Naive thymus-derived CD4-positive, alpha-beta T cell (primary cell): ENCODE measurements at regions not wholly inside any gene's neighbourhood (a gene's known extent, or its start where the extent isn't known, plus 50 kb on each side); places are given as distances from the start of the nearest gene placed in this dataset.
"Not testable (repeated sequence)": the region's sequence is repeated elsewhere in the genome, so short reads cannot be mapped to it uniquely, and the experiment has no call there.

ENCODE experiments used
- ATAC-seq: fragments of 150-1000 bp; cut with Tn5 transposase; 2 replicates; pipeline ENCODE4 v1.10.0; 2021; ENCODE audit warnings: mild to moderate bottlenecking, moderate library complexity
- CTCF ChIA-PET: fragments of 350-600 bp; sonication (Branson Sonifier 250); formaldehyde crosslinking; loops from one replicate; lab custom pipeline; 2021; ENCODE audit warnings: antibody characterized with exemption; lab: Charles Lee
- POLR2A ChIA-PET: fragments of 350-600 bp; sonication (Branson Sonifier 250); formaldehyde crosslinking; loops from one replicate; lab custom pipeline; 2021; ENCODE audit warnings: antibody characterized with exemption, inconsistent platforms; lab: Charles Lee
- DNase-seq, 9 donors: peaks; one replicate each; pipeline versions ENCODE4 v3.0.0 to v3.0.0-alpha.2; 2020 to 2022; ENCODE audit warnings: mixed read lengths in 1 of 9
- H3K27ac ChIP-seq: one replicate; pipeline ENCODE4 v1.7.0; 2013; ENCODE audit warnings: mild to moderate bottlenecking, low read depth, low read length, moderate library complexity
- H3K27me3 ChIP-seq, 2 donors: one replicate each; pipeline ENCODE4 v1.7.0; 2013; ENCODE audit warnings: low read length in 2 of 2, mild to moderate bottlenecking in 2 of 2, moderate library complexity in 2 of 2; ENCODE audit not compliant: control insufficient read depth in 2 of 2, insufficient read depth in 2 of 2
- H3K36me3 ChIP-seq, 3 experiments: 1 replicate in 2 of 3; 2 replicates in 1 of 3; pipeline ENCODE4 v1.7.0; 2013; ENCODE audit warnings: low read length in 3 of 3, mild to moderate bottlenecking in 3 of 3, moderate library complexity in 1 of 3; ENCODE audit not compliant: insufficient read depth in 3 of 3, control insufficient read depth in 2 of 3
- H3K4me1 ChIP-seq, 2 donors: one replicate each; pipeline ENCODE4 v1.7.0; 2013; ENCODE audit warnings: low read length in 2 of 2, mild to moderate bottlenecking in 2 of 2, moderate library complexity in 1 of 2; ENCODE audit not compliant: control insufficient read depth in 2 of 2, insufficient read depth in 2 of 2
- H3K4me3 ChIP-seq: 2 replicates; pipeline ENCODE4 v1.7.0; 2013; ENCODE audit warnings: mild to moderate bottlenecking, low read length
- H3K9me3 ChIP-seq, 3 experiments: 1 replicate in 2 of 3; 2 replicates in 1 of 3; pipeline ENCODE4 v1.7.0; 2013; ENCODE audit warnings: low read length in 3 of 3; ENCODE audit not compliant: control insufficient read depth in 2 of 3
- H3K27ac Mint-ChIP-seq, 9 donors: one replicate each; pipeline ENCODE4 v1.8.0; 2020 to 2022; ENCODE audit warnings: mixed read lengths in 9 of 9, mild to moderate bottlenecking in 8 of 9, moderate library complexity in 5 of 9, inconsistent platforms in 2 of 9
- H3K27me3 Mint-ChIP-seq, 5 donors: one replicate each; pipeline ENCODE4 v1.8.0; 2021 to 2022; ENCODE audit warnings: mixed read lengths in 5 of 5, mild to moderate bottlenecking in 1 of 5
- H3K36me3 Mint-ChIP-seq, 5 donors: one replicate each; pipeline ENCODE4 v1.8.0; 2020 to 2022; ENCODE audit warnings: mixed read lengths in 5 of 5, mild to moderate bottlenecking in 3 of 5, inconsistent platforms in 1 of 5
- H3K4me1 Mint-ChIP-seq, 7 donors: one replicate each; pipeline ENCODE4 v1.8.0; 2020 to 2022; ENCODE audit warnings: mixed read lengths in 7 of 7, mild to moderate bottlenecking in 3 of 7, inconsistent platforms in 1 of 7
- H3K4me3 Mint-ChIP-seq, 10 donors: one replicate each; pipeline ENCODE4 v1.8.0; 2020 to 2022; ENCODE audit warnings: mild to moderate bottlenecking in 10 of 10, mixed read lengths in 10 of 10, moderate library complexity in 6 of 10, inconsistent platforms in 2 of 10
- H3K9me3 Mint-ChIP-seq, 11 donors: one replicate each; pipeline ENCODE4 v1.8.0; 2020 to 2022; ENCODE audit warnings: mixed read lengths in 11 of 11, mild to moderate bottlenecking in 4 of 11, inconsistent platforms in 1 of 11, moderate library complexity in 1 of 11
- intact Hi-C, 2 donors: fragments of 100-400 bp; cut with micrococcal nuclease; formaldehyde crosslinking; loops; one replicate each; pipeline ENCODE4 v1.15.1; 2023

DNA sequence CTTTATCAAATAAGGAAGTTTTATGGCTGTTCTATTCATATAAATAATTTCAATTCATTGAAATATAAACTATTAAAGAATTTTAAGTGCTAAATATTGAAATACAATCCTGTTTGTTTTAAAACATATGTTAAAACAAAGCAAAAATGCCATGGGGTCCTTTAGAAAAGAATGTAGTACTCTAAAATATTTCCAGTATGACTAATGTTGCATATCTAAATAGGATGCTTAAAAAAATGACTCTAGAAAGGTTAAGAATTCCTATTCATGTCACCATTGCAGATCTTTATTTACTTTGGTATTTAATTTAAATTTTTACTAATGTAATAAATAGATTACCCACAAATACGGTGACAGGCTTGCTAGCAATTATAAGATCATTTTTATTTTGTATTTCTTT, 132.3 kb downstream of the ZNF608 start:
- Histone ChIP-seq H3K36me3 (no peaks in the 10 kb centered on the region), H3K9me3 (no peaks in the 10 kb centered on the region), H3K27me3 (no peaks in the 10 kb centered on the region), H3K27ac (no peak overlapping the region), H3K4me3 (no peak overlapping the region), H3K4me1 (no peaks in the 10 kb centered on the region)
- H3K9me3 Mint-ChIP-seq = peaks cover 0 to 4% (median 3%) of the 10 kb centered on the region in 11 donors
- intact Hi-C loops = no loop called here
- ATAC-seq (no peak), DNase-seq (no peak)
- ChIA-PET POLR2A (no interaction called here), CTCF (no interaction called here)
- H3K4me3 Mint-ChIP-seq = no peak overlapping the region
- H3K4me1 Mint-ChIP-seq = no peaks in the 10 kb centered on the region
- peaks cover 0 to 21% (median 0%) of the 10 kb centered on the region in 5 donors for H3K27me3 Mint-ChIP-seq
- H3K27ac Mint-ChIP-seq = no peak overlapping the region
- H3K36me3 Mint-ChIP-seq = no peaks in the 10 kb centered on the region

DNA sequence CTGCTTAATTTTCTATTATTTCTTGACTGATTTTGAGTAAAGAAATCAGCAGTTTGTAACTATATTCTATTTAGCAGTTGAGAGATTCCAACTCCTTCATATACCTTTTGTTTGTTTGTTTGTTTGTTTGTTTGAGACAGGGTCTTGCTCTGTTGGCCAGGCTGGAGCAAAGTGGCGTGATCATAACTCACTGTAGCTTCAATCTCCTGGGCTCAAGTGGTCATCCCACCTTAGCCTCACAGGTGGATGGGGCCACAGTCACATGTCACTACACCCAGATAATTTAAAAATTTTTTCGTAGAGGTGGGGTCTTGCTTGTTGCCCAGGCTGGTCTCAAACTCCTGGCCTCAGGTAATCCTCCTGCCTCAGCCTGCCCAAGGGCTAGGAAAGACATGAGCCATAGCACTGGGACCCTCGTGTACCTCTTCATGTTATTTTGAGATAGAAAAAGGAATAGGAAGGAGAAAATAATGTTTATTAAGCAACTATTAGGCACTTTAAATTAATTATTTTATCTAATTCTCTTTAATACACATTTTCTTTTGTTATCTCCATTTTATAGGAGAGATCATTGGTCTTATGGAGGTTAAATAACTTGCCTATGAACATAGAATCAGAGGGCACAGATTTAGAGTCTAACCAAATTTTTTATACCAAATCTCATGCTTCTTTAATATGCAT, 133.0 kb downstream of the ZNF608 start:
- no peaks in the 10 kb centered on the region for H3K4me1 Mint-ChIP-seq
- H3K4me3 ChIP-seq = no peak overlapping the region
- no peak overlapping the region for H3K27ac ChIP-seq
- H3K9me3 ChIP-seq = no peaks in the 10 kb centered on the region
- H3K4me1 ChIP-seq = no peaks in the 10 kb centered on the region
- intact Hi-C loops = no loop called here
- ChIA-PET CTCF (no interaction called here), POLR2A (no interaction called here)
- DNase-seq (no peak), ATAC-seq (no peak)
- no peaks in the 10 kb centered on the region for H3K27me3 ChIP-seq
- no peaks in the 10 kb centered on the region for H3K36me3 Mint-ChIP-seq
- H3K9me3 Mint-ChIP-seq = peaks cover 0 to 5% (median 3%) of the 10 kb centered on the region in 11 donors
- peaks cover 0 to 20% (median 3%) of the 10 kb centered on the region in 5 donors for H3K27me3 Mint-ChIP-seq
- H3K4me3 Mint-ChIP-seq = no peak overlapping the region
- H3K27ac Mint-ChIP-seq = no peak overlapping the region
- no peaks in the 10 kb centered on the region for H3K36me3 ChIP-seq

DNA sequence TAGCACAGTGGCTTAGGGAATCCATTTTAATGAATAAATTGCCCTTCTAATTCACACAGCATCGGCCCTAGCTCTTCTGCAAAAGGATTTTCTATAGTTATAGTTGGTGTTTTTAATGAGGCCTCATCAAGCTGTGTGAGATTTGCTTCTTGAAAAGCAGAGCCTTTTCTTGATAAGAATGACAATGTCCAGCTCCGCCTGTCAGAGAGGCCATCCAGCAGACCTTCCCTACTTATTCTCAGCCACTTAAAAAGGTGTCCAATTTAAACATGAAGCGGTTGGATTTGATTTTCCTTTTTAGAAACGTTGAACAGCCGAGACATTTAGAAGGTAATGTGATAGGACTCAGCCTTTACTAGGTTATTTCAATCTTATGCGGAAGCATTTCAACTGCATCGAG, 134.4 kb downstream of the ZNF608 start:
- Mint-ChIP-seq H3K27ac (no peak overlapping the region), H3K27me3 (peaks cover 0 to 24% (median 6%) of the 10 kb centered on the region in 5 donors), H3K36me3 (no peaks in the 10 kb centered on the region), H3K9me3 (peaks cover 0 to 9% (median 5%) of the 10 kb centered on the region in 11 donors), H3K4me3 (no peak overlapping the region), H3K4me1 (no peaks in the 10 kb centered on the region)
- Histone ChIP-seq H3K27ac (no peak overlapping the region), H3K27me3 (no peaks in the 10 kb centered on the region), H3K36me3 (no peaks in the 10 kb centered on the region), H3K9me3 (no peaks in the 10 kb centered on the region), H3K4me3 (no peak overlapping the region), H3K4me1 (no peaks in the 10 kb centered on the region)
- ChIA-PET POLR2A (no interaction called here), CTCF (no interaction called here)
- intact Hi-C loops = no loop called here
- DNase-seq (no peak), ATAC-seq (no peak)

DNA sequence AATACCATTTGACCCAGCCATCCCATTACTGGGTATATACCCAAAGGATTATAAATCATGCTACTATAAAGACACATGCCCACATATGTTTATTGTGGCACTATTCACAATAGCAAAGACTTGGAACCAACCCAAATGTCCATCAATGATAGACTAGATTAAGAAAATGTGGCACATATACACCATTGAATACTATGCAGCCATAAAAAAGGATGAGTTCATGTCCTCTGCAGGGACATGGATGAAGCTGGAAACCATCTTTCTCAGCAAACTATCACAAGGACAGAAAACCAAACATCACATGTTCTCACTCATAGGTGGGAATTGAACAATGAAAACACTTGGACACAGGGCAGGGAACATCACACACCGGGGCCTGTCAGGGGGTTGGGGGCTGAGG, 135.2 kb downstream of the ZNF608 start:
- H3K36me3 ChIP-seq, CTCF ChIA-PET, ATAC-seq, intact Hi-C loops, H3K9me3 ChIP-seq, H3K4me3 ChIP-seq, H3K27ac Mint-ChIP-seq, H3K9me3 Mint-ChIP-seq, POLR2A ChIA-PET, H3K4me1 ChIP-seq, H3K36me3 Mint-ChIP-seq, H3K4me1 Mint-ChIP-seq, H3K27me3 ChIP-seq, DNase-seq, H3K27ac ChIP-seq, H3K4me3 Mint-ChIP-seq: not testable (repeated sequence)
- peaks cover 0 to 19% (median 6%) of the 10 kb centered on the region in 5 donors for H3K27me3 Mint-ChIP-seq

DNA sequence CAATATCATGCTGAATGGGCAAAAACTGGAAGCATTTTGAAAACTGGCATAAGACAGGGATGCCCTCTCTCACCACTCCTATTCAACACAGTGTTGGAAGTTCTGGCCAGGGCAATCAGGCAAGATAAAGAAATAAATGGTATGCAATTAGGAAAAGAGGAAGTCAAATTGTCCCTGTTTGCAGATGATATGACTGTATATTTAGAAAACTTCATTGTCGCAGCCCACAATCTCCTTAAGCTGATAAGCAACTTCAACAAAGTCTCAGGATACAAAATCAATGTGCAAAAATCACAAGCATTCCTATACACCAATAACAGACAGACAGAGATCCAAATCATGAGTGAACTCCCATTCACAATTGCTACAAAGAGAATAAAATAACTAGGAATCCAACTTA, 136.8 kb downstream of the ZNF608 start:
- H3K9me3 ChIP-seq, H3K4me3 Mint-ChIP-seq, H3K27ac ChIP-seq, H3K36me3 ChIP-seq, H3K27ac Mint-ChIP-seq, POLR2A ChIA-PET, H3K4me1 ChIP-seq, DNase-seq, intact Hi-C loops, H3K4me3 ChIP-seq, ATAC-seq, H3K4me1 Mint-ChIP-seq, H3K36me3 Mint-ChIP-seq, H3K27me3 ChIP-seq, H3K9me3 Mint-ChIP-seq, CTCF ChIA-PET: not testable (repeated sequence)
- peaks cover 0 to 19% (median 6%) of the 10 kb centered on the region in 5 donors for H3K27me3 Mint-ChIP-seq

DNA sequence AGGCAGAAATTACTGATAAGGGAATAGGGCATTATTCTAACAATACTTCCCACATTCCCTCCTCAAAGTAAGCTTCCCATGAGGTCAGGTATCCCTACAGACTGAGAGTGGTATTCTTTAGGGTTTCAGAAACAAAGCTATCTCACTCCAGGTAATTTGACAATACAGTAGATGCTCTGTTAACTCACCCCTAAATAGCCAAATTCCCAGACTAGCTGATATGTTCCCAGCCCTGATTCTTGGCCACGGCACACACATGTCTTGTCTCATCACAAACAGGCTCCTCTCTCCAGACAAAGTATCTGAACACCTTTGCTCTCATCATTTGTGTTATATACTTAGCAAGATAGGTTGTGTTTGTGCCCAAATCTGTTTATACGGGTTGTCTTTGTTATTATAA, 139.9 kb downstream of the ZNF608 start:
- no peaks in the 10 kb centered on the region for H3K27me3 ChIP-seq
- Mint-ChIP-seq H3K4me3 (no peak overlapping the region), H3K4me1 (no peaks in the 10 kb centered on the region), H3K9me3 (peaks cover 0 to 9% (median 4%) of the 10 kb centered on the region in 11 donors), H3K27me3 (peaks cover 0 to 19% (median 11%) of the 10 kb centered on the region in 5 donors), H3K36me3 (no peaks in the 10 kb centered on the region), H3K27ac (no peak overlapping the region)
- no peaks in the 10 kb centered on the region for H3K9me3 ChIP-seq
- H3K4me3 ChIP-seq = no peak overlapping the region
- ChIA-PET CTCF (no interaction called here), POLR2A (no interaction called here)
- H3K27ac ChIP-seq = no peak overlapping the region
- DNase-seq (no peak), ATAC-seq (no peak)
- no peaks in the 10 kb centered on the region for H3K36me3 ChIP-seq
- H3K4me1 ChIP-seq = no peaks in the 10 kb centered on the region
- intact Hi-C loops = no loop called here

DNA sequence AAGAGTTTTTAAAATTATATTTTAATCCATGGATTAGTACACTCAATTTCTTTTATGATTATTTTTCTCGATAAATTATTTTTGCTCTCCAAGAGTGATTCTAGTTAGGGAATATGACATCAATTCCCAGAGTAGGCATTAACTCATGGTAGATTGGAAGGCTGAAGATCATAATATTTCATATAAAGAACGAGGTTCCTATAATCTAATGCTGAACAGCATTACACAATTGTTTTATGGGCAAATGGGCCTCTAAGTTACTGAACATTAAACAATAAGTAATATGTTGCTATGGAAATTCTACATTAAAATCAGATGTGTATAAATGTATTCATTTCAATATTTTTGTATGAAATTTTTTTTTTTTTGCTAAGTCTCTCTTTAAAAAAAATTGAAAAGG, 140.3 kb downstream of the ZNF608 start:
- no peaks in the 10 kb centered on the region for H3K36me3 ChIP-seq
- CTCF ChIA-PET = no interaction called here
- no peaks in the 10 kb centered on the region for H3K27me3 ChIP-seq
- H3K27ac ChIP-seq = no peak overlapping the region
- ATAC-seq = no peak
- Mint-ChIP-seq H3K4me3 (no peak overlapping the region), H3K27me3 (peaks cover 0 to 19% (median 11%) of the 10 kb centered on the region in 5 donors), H3K27ac (no peak overlapping the region), H3K4me1 (no peaks in the 10 kb centered on the region), H3K9me3 (peaks cover 0 to 9% (median 4%) of the 10 kb centered on the region in 11 donors), H3K36me3 (no peaks in the 10 kb centered on the region)
- no peaks in the 10 kb centered on the region for H3K9me3 ChIP-seq
- POLR2A ChIA-PET = no interaction called here
- intact Hi-C loops = no loop called here
- H3K4me3 ChIP-seq = no peak overlapping the region
- no peak for DNase-seq
- no peaks in the 10 kb centered on the region for H3K4me1 ChIP-seq
